ENCODE measurements at regions not wholly inside any gene's neighbourhood (a gene's known extent, or its start where the extent isn't known, plus 50 kb on each side); places are given as distances from the start of the nearest gene placed in this dataset.

DNA sequence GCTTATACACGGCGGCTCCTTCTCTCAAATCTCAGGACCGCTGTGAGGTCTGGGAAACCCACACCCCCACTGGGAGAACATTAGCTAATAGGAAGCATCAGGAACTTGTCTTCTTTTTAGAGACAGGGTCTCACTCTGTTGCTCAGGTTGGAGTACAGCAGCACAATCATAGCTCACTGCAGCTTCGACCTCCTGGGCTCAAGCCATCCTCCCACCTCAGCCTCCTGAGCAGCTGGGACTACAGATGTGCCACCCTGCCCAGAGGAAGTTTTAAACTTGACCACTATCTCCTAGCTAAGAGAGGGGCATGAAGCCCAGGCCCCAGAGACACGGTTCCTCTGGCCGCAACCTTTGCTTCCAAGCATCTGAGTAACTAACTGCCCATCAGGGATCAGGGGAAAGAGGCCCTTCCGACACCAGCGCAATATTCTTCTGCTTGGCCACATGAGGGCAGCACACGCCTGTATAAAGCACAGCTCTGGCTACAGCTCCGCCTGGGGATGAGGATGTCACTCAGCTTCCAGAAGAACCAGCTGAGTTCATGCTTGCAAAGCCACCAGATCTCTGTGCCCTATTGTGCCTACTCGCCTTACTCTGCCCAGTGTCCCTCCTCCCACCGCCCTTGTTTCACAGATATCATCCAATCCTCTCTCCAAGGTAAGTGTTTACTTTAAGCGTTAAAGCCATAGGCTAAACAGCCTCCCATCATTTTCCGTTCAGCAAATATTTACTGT lies 57.6 kb upstream of the SLC6A11 start:
- H3K27me3 ChIP-seq: no peaks in the 10 kb centered on the region
- no peaks in the 10 kb centered on the region for H3K9me3 ChIP-seq
- no peak overlapping the region for H3K27ac ChIP-seq
- H3K4me1 ChIP-seq: no peaks in the 10 kb centered on the region
- WGBS, 2 donors: 47 to 52% methylated on average over 9 to 14 of the region's 14 CpGs
- no peaks in the 10 kb centered on the region for H3K36me3 ChIP-seq (ENCODE audit: low read depth, missing control alignments)
- intact Hi-C loops (cut with DNase I; ENCODE audit: low total_unique reads): loop anchor here (5.0 to 10.0 kb wide), 2 partner anchors 184 to 296 kb away; no protein-coding TSS in a partner anchor
- TF ChIP-seq POLR2A (IDR thresholded peaks at IDR 0.05): no peak
- TF ChIP-seq CTCF (IDR thresholded peaks at IDR 0.05): peak; percentile 63 to 78 (median 68)
- no peak overlapping the region for H3K4me3 ChIP-seq
- peak; percentile 70 for DNase-seq

GRCh38 chr3:10759495-10759894 lies 56.5 kb upstream of the SLC6A11 start:
- WGBS, 2 donors: 80 to 81% methylated on average over 1 of the region's 1 CpG
- H3K27me3 ChIP-seq: no peaks in the 10 kb centered on the region
- TF ChIP-seq CTCF (IDR thresholded peaks at IDR 0.05) (no peak), POLR2A (IDR thresholded peaks at IDR 0.05) (no peak)

DNA sequence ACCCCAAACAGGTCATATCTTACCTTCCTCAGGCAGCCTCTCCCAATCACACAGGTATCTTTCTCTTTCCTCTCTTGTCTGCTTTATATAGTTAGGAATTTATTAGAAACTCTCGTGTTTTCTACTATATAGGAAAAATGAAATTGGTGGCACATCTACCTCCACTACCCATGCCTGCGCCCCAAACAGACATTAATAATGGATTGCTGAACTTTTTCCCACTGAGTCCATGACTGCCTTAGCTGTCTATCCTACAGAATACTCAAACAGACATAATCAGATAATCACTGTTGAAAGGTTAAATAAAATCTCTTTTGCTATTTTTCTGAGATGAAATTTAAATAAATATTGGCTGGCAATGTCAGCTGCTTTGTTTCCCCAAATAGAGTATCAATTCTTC lies 55.8 kb upstream of the SLC6A11 start:
- WGBS, 2 donors: 84 to 93% methylated on average over 2 of the region's 2 CpGs
- Histone ChIP-seq H3K27ac (no peak overlapping the region), H3K9me3 (no peaks in the 10 kb centered on the region), H3K4me1 (no peaks in the 10 kb centered on the region), H3K4me3 (no peak overlapping the region), H3K27me3 (no peaks in the 10 kb centered on the region), H3K36me3 (ENCODE audit: low read depth, missing control alignments) (no peaks in the 10 kb centered on the region)
- no peak for DNase-seq
- TF ChIP-seq POLR2A (IDR thresholded peaks at IDR 0.05) (no peak), CTCF (IDR thresholded peaks at IDR 0.05) (no peak)
- intact Hi-C loops (cut with DNase I; ENCODE audit: low total_unique reads): no loop called here

More at GRCh38 chr3:10759495-10759894, 56.5 kb upstream of the SLC6A11 start:
- DNase-seq: no peak
- intact Hi-C loops (cut with DNase I; ENCODE audit: low total_unique reads): loop anchor here (5.0 to 10.0 kb wide), 2 partner anchors 183 to 295 kb away; no protein-coding TSS in a partner anchor
- H3K9me3 ChIP-seq: no peaks in the 10 kb centered on the region
- no peak overlapping the region for H3K27ac ChIP-seq
- no peak overlapping the region for H3K4me3 ChIP-seq
- no peaks in the 10 kb centered on the region for H3K4me1 ChIP-seq
- no peaks in the 10 kb centered on the region for H3K36me3 ChIP-seq (ENCODE audit: low read depth, missing control alignments)

- no peak for DNase-seq
- Histone ChIP-seq H3K4me3 (no peak overlapping the region), H3K36me3 (ENCODE audit: low read depth, missing control alignments) (no peaks in the 10 kb centered on the region), H3K27ac (no peak overlapping the region), H3K9me3 (no peaks in the 10 kb centered on the region), H3K4me1 (no peaks in the 10 kb centered on the region), H3K27me3 (no peaks in the 10 kb centered on the region)
- TF ChIP-seq POLR2A (IDR thresholded peaks at IDR 0.05) (no peak), CTCF (IDR thresholded peaks at IDR 0.05) (no peak)
- intact Hi-C loops (cut with DNase I; ENCODE audit: low total_unique reads): no loop called here
- WGBS, 2 donors: 75 to 78% methylated on average over 8 of the region's 8 CpGs
These were observed 54.4 kb upstream of the SLC6A11 start for GRCh38 chr3:10761583-10761982.

DNA sequence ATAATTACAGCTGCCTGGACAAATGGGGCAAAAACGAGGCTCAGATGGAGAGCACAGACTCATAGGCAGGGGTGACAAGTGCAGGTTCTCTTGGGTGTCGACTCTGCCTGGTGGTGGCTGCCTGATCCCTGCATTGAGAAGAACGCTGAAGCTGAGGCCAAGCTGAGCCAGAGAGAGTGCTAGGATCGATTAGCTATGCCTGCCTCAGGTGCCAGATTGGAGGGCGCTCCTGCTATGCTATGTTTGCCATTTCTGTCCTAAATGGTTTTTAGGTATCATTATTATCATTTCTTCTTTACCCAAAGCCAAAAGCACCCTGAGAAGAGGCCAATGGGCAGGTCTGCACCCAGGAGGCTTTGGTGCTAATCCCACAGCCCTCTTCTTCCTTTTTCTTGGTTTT lies 53.9 kb upstream of the SLC6A11 start:
- no peaks in the 10 kb centered on the region for H3K27me3 ChIP-seq
- 75 to 81% methylated on average over 5 of the region's 5 CpGs for WGBS, 2 donors

More for the DNA sequence above, 53.9 kb upstream of the SLC6A11 start:
- H3K4me3 ChIP-seq: no peak overlapping the region
- H3K27ac ChIP-seq: no peak overlapping the region
- no peaks in the 10 kb centered on the region for H3K4me1 ChIP-seq
- H3K36me3 ChIP-seq (ENCODE audit: low read depth, missing control alignments): no peaks in the 10 kb centered on the region
- no peak for TF ChIP-seq CTCF (IDR thresholded peaks at IDR 0.05)
- TF ChIP-seq POLR2A (IDR thresholded peaks at IDR 0.05): no peak
- H3K9me3 ChIP-seq: no peaks in the 10 kb centered on the region
- intact Hi-C loops (cut with DNase I; ENCODE audit: low total_unique reads): no loop called here
- DNase-seq: no peak

All from testis (tissue), 2 donors.